OCI-LY7 (cell line): ENCODE measurements at regions not wholly inside any gene's neighbourhood (a gene's known extent, or its start where the extent isn't known, plus 50 kb on each side); places are given as distances from the start of the nearest gene placed in this dataset.

Experiments used
- BruUV-seq: library from RNA; stranded (reverse); fragments of 400-500 nt; replicated peaks from 2 replicates; lab custom pipeline; 2021; lab: Mats Ljungman, UMichigan
- CTCF ChIA-PET: fragments of 300-600 bp; sonication (Branson Sonifier 250); formaldehyde crosslinking; loops from one replicate; lab custom pipeline; 2022; ENCODE audit warnings: antibody characterized with exemption; ENCODE audit not compliant: unreplicated experiment; lab: Charles Lee
- POLR2A ChIA-PET: fragments of 300-600 bp; sonication (Branson Sonifier 250); formaldehyde crosslinking; loops from one replicate; lab custom pipeline; 2022; ENCODE audit warnings: antibody characterized with exemption; lab: Charles Lee
- DNase-seq: peaks from one replicate; pipeline ENCODE4 v3.0.0-alpha.2; 2015; ENCODE audit warnings: low spot score
- H2AFZ ChIP-seq: fragments of 200-600 bp; sonication (generic), shearing (Covaris generic); 2 replicates; pipeline ENCODE4 v1.6.1; 2014; ENCODE audit warnings: mild to moderate bottlenecking, antibody characterized with exemption, low read length, moderate library complexity
- H3K27ac ChIP-seq: fragments of 200-600 bp; sonication (generic); 2 replicates; pipeline ENCODE4 v1.5.1; 2014; ENCODE audit warnings: mixed run types, low read depth, mild to moderate bottlenecking, moderate library complexity, low read length, inconsistent platforms; ENCODE audit not compliant: poor library complexity, severe bottlenecking
- H3K36me3 ChIP-seq: fragments of 200-600 bp; sonication (generic); 2 replicates; pipeline ENCODE4 v1.6.1; 2014; ENCODE audit warnings: mild to moderate bottlenecking, antibody characterized with exemption, low read length, moderate library complexity, mixed read lengths; ENCODE audit not compliant: insufficient read depth
- H3K4me1 ChIP-seq: fragments of 200-600 bp; sonication (generic); 2 replicates; pipeline ENCODE4 v1.5.1; 2014; ENCODE audit warnings: mild to moderate bottlenecking, low read length; ENCODE audit not compliant: insufficient read depth, poor library complexity, severe bottlenecking
- H3K4me2 ChIP-seq: fragments of 200-600 bp; sonication (generic); 2 replicates; pipeline ENCODE4 v1.6.1; 2014; ENCODE audit warnings: mild to moderate bottlenecking, low read length
- H3K4me3 ChIP-seq: fragments of 200-600 bp; sonication (generic); 2 replicates; pipeline ENCODE4 v1.5.1; 2014; ENCODE audit warnings: mild to moderate bottlenecking, low read depth, low read length; ENCODE audit not compliant: poor library complexity, severe bottlenecking
- H3K79me2 ChIP-seq: fragments of 200-600 bp; sonication (generic); 2 replicates; pipeline ENCODE4 v1.6.1; 2016; ENCODE audit warnings: low read depth, mild to moderate bottlenecking, low read length, moderate library complexity, mixed read lengths; ENCODE audit not compliant: insufficient read depth
- H3K9me2 ChIP-seq: fragments of 200-600 bp; sonication (generic); 2 replicates; pipeline ENCODE4 v1.6.1; 2016; ENCODE audit warnings: mild to moderate bottlenecking, low read length, mixed read lengths; ENCODE audit not compliant: insufficient read depth
- H3K9me3 ChIP-seq: fragments of 200-600 bp; sonication (generic); 2 replicates; pipeline ENCODE4 v1.6.1; 2014; ENCODE audit warnings: mild to moderate bottlenecking, mixed run types, low read length, mixed read lengths
- H4K20me1 ChIP-seq: fragments of 200-600 bp; sonication (generic); 2 replicates; pipeline ENCODE4 v1.6.1; 2014; ENCODE audit warnings: mild to moderate bottlenecking, antibody characterized with exemption, low read length, moderate library complexity, mixed read lengths; ENCODE audit not compliant: insufficient read depth
- EZH2phosphoT487 ChIP-seq: fragments of 200-600 bp; sonication (generic); IDR thresholded peaks from 2 replicates; pipeline ENCODE4 v1.6.1; 2018; ENCODE audit warnings: low read depth, borderline replicate concordance, mild to moderate bottlenecking, mixed run types, antibody characterized with exemption, low read length, moderate library complexity, mixed read lengths
- intact Hi-C: fragments of 100-400 bp; cut with micrococcal nuclease; formaldehyde crosslinking; loops from one replicate; pipeline ENCODE4 v1.10.0; 2022; ENCODE audit not compliant: unreplicated experiment
- TF ChIP-seq, protein P1 (sequence below): fragments of 200-600 bp; sonication (generic); conservative IDR thresholded peaks from 2 replicates; pipeline ENCODE4 v1.5.1; 2014; ENCODE audit warnings: mild to moderate bottlenecking, antibody characterized with exemption, low read length, moderate library complexity, mixed read lengths

DNA sequence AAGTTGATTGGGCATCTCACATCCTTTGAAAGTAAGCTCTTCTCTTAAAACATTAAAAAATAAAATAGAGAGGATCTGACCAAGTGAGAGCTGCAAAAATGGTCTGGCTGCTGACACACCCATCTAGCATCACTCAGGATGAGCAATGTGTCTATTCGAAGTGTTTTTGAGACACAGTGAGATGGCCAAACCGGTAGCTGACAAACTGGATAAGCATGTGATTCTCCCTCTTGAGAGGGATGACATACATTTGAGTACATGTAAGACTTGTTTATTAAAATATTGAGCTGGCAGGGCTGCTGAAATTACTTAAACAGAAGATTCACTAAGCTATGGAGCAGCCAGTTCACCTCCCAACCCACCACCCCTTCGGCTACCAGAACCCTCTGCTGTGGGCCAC, 333.9 kb downstream of the ADRA2A start:
- H3K4me2 ChIP-seq: no peak overlapping the region
- no peak for DNase-seq
- CTCF ChIA-PET: no interaction called here
- no peaks in the 10 kb centered on the region for H3K9me2 ChIP-seq
- H3K9me3 ChIP-seq: no peaks in the 10 kb centered on the region
- POLR2A ChIA-PET: no interaction called here
- BruUV-seq: no TSS peak
- H3K79me2 ChIP-seq: no peaks in the 10 kb centered on the region
- H3K4me3 ChIP-seq: no peak overlapping the region
- no peak overlapping the region for H2AFZ ChIP-seq
- H3K36me3 ChIP-seq: no peaks in the 10 kb centered on the region
- H3K27ac ChIP-seq: no peak overlapping the region
- no peaks in the 10 kb centered on the region for H4K20me1 ChIP-seq
- intact Hi-C loops: no loop called here
- TF ChIP-seq, protein P1, sequence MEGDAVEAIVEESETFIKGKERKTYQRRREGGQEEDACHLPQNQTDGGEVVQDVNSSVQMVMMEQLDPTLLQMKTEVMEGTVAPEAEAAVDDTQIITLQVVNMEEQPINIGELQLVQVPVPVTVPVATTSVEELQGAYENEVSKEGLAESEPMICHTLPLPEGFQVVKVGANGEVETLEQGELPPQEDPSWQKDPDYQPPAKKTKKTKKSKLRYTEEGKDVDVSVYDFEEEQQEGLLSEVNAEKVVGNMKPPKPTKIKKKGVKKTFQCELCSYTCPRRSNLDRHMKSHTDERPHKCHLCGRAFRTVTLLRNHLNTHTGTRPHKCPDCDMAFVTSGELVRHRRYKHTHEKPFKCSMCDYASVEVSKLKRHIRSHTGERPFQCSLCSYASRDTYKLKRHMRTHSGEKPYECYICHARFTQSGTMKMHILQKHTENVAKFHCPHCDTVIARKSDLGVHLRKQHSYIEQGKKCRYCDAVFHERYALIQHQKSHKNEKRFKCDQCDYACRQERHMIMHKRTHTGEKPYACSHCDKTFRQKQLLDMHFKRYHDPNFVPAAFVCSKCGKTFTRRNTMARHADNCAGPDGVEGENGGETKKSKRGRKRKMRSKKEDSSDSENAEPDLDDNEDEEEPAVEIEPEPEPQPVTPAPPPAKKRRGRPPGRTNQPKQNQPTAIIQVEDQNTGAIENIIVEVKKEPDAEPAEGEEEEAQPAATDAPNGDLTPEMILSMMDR: no peak
- no peak for TF ChIP-seq EZH2phosphoT487
- no peaks in the 10 kb centered on the region for H3K4me1 ChIP-seq

GRCh38 chr10:111425459-111425858, 348.6 kb downstream of the ADRA2A start:
- Histone ChIP-seq H3K4me3 (no peak overlapping the region), H3K79me2 (no peaks in the 10 kb centered on the region), H3K9me3 (no peaks in the 10 kb centered on the region), H3K27ac (no peak overlapping the region), H3K4me2 (no peak overlapping the region), H3K36me3 (no peaks in the 10 kb centered on the region), H2AFZ (no peak overlapping the region), H3K9me2 (no peaks in the 10 kb centered on the region), H3K4me1 (no peaks in the 10 kb centered on the region), H4K20me1 (no peaks in the 10 kb centered on the region)
- no peak for DNase-seq
- TF ChIP-seq, protein P1: no peak
- no peak for TF ChIP-seq EZH2phosphoT487
- BruUV-seq: no TSS peak
- ChIA-PET POLR2A (no interaction called here), CTCF (no interaction called here)
- intact Hi-C loops: no loop called here

DNA sequence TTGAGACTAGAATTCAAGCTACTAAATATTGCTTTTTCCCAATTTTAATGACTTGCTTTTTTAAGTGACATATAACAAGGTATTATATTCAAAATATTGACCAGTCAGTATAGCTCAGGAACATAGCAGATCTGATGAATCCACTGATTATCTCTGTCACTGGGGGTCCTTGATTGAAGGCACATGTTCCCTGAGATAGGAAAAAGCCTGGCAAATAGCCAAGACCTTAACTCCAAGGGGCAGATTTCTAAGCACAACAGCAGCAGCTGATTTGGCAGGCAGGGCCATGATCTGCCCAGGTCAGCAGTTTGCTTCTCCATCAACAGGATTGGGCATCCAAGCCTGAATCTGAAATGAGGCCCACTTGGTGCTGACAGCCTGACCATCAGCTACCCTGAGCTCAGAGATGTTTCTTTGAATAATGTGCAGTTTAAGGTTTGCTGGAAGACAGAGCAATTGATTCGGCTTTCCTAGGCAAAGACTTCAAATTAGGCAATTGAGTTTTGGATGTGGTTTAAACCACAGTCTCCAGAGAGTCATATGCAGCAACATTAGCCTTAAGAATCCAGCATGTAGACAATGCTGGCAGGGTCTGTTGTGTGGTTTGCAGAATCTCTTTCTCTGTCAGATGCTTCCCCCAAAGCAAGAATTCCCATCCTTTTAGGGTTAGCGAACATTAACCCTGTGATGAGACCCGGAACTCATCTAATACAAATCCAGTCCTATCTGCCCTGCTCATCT, 352.6 kb downstream of the ADRA2A start:
- Histone ChIP-seq H3K4me3 (no peak overlapping the region), H3K36me3 (no peaks in the 10 kb centered on the region), H4K20me1 (no peaks in the 10 kb centered on the region), H3K9me2 (no peaks in the 10 kb centered on the region), H3K4me1 (no peaks in the 10 kb centered on the region), H3K4me2 (no peak overlapping the region), H3K27ac (no peak overlapping the region), H3K9me3 (no peaks in the 10 kb centered on the region), H2AFZ (no peak overlapping the region), H3K79me2 (no peaks in the 10 kb centered on the region)
- DNase-seq: no peak
- intact Hi-C loops: no loop called here
- TF ChIP-seq, protein P1: no peak
- TF ChIP-seq EZH2phosphoT487: no peak
- no TSS peak for BruUV-seq
- ChIA-PET CTCF (no interaction called here), POLR2A (no interaction called here)
